HEK293T (cell line): ENCODE measurements at regions not wholly inside any gene's neighbourhood (a gene's known extent, or its start where the extent isn't known, plus 50 kb on each side); places are given as distances from the start of the nearest gene placed in this dataset.

Source experiments
- BHLHE40 ChIP-seq: fragments of 450-650 bp; IDR thresholded peaks from 2 replicates; pipeline ENCODE4 v1.6.1; 2016; ENCODE audit warnings: mild to moderate bottlenecking, moderate library complexity, borderline replicate concordance
- FOXM1 ChIP-seq: fragments of 450-650 bp; IDR thresholded peaks from 2 replicates; pipeline ENCODE4 v1.6.1; 2017; ENCODE audit warnings: mild to moderate bottlenecking, borderline replicate concordance
- TARDBP ChIP-seq: fragments of 450-650 bp; IDR thresholded peaks from 2 replicates; pipeline ENCODE4 v1.6.1; 2016

DNA sequence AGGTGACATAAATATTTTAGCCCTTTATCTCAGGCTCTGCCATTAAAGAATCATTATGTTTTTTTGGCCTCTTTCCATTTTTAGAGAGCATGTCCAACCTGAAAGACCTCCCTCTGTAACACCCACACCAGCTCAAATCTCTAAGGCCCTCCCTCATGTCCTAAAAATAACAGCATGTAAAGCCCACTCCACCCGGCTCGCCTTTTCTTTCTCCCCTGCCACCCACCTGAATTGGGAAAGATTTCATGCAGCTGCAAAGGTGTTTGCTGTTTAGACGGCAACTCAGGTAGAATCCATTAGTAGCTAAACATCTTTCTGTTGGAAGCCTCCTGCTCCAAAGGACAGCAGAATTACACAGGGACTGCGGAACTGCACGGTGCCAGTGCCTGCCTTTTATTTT, 79.9 kb downstream of the DMRTA2 start:
- no peak for TF ChIP-seq BHLHE40
- no peak for TF ChIP-seq FOXM1
- TF ChIP-seq TARDBP, result no peak
